Endothelial cell of umbilical vein (primary cell): ENCODE measurements at regions not wholly inside any gene's neighbourhood (a gene's known extent, or its start where the extent isn't known, plus 50 kb on each side); places are given as distances from the start of the nearest gene placed in this dataset.

ENCODE experiments used
- BruUV-seq: library from RNA; stranded (reverse); fragments of 400-500 nt; replicated peaks from 2 replicates; lab custom pipeline; 2021; lab: Mats Ljungman, UMichigan
- CTCF ChIA-PET: fragments of 300-600, 350-600 bp; sonication (Branson Sonifier 250); formaldehyde crosslinking; loops from one replicate; lab custom pipeline; 2021; ENCODE audit warnings: antibody characterized with exemption, inconsistent platforms; lab: Charles Lee
- POLR2A ChIA-PET: fragments of 300-600, 350-600 bp; sonication (Branson Sonifier 250); formaldehyde crosslinking; loops from one replicate; lab custom pipeline; 2021; ENCODE audit warnings: antibody characterized with exemption, inconsistent platforms; lab: Charles Lee
- DNase-seq: peaks from one replicate; pipeline ENCODE4 v3.0.0-alpha.2; 2011; ENCODE audit warnings: low read depth, low spot score
- FAIRE-seq: peaks from 2 replicates; lab custom pipeline; 2011; peaks lifted over from hg19 to GRCh38; lab: Jason Lieb, UNC
- H2AFZ ChIP-seq: 2 replicates; pipeline ENCODE4 v1.6.0; 2012; ENCODE audit warnings: low read depth, low read length, control low read depth, inconsistent platforms
- H3K27ac ChIP-seq: 2 replicates; pipeline ENCODE4 v1.5.1; 2011; ENCODE audit warnings: low read depth, mild to moderate bottlenecking, control low read depth, low read length, moderate library complexity; ENCODE audit not compliant: insufficient read depth
- H3K27me3 ChIP-seq, 2 experiments: 2 replicates each; pipeline versions ENCODE4 v1.6.0 to v1.6.1; 2011; ENCODE audit warnings: low read length in 2 of 2, mixed read lengths in 1 of 2; ENCODE audit not compliant: control insufficient read depth in 2 of 2, insufficient read depth in 2 of 2
- H3K36me3 ChIP-seq, 2 experiments: 2 replicates in 1 of 2; 3 replicates in 1 of 2; pipeline ENCODE4 v1.5.1; 2011; ENCODE audit warnings: low read length in 2 of 2, mild to moderate bottlenecking in 1 of 2, moderate library complexity in 1 of 2; ENCODE audit not compliant: control insufficient read depth in 2 of 2, insufficient read depth in 2 of 2; ENCODE audit errors: extremely low read depth in 1 of 2
- H3K4me1 ChIP-seq: 3 replicates; pipeline ENCODE4 v1.5.1; 2011; ENCODE audit warnings: mild to moderate bottlenecking, low read length; ENCODE audit not compliant: control insufficient read depth, insufficient read depth; ENCODE audit errors: extremely low read depth
- H3K4me2 ChIP-seq: 2 replicates; pipeline ENCODE4 v1.6.1; 2011; ENCODE audit warnings: low read length, control low read depth, mixed read lengths; ENCODE audit not compliant: insufficient read depth
- H3K4me3 ChIP-seq, 3 experiments: fragments of 200-600 bp in 1 of 3; sonication (generic), shearing (Covaris generic) in 1 of 3; replicated peaks in 1 of 3; 2 replicates each; pipeline ENCODE4 v1.5.1; 2011 to 2016; ENCODE audit warnings: control low read depth in 3 of 3, low read length in 3 of 3, mild to moderate bottlenecking in 2 of 3, inconsistent platforms in 1 of 3, low read depth in 1 of 3, moderate library complexity in 1 of 3; ENCODE audit not compliant: insufficient read depth in 1 of 3
- H3K79me2 ChIP-seq: 2 replicates; pipeline ENCODE4 v1.6.0; 2012; ENCODE audit warnings: low read length, inconsistent platforms; ENCODE audit not compliant: control insufficient read depth, insufficient read depth
- H3K9ac ChIP-seq: replicated peaks from 2 replicates; pipeline ENCODE3; 2011; ENCODE audit warnings: low read length, control low read depth; ENCODE audit not compliant: insufficient read depth; ENCODE audit errors: extremely low read depth
- H3K9me1 ChIP-seq: replicated peaks from 3 replicates; pipeline ENCODE4 v1.6.0; 2011; ENCODE audit warnings: mild to moderate bottlenecking, low read length; ENCODE audit not compliant: control insufficient read depth, insufficient read depth; ENCODE audit errors: extremely low read depth
- H3K9me3 ChIP-seq: replicated peaks from 2 replicates; pipeline ENCODE4 v1.5.1; 2012; ENCODE audit warnings: low read length, inconsistent platforms; ENCODE audit not compliant: control insufficient read depth, insufficient read depth
- H4K20me1 ChIP-seq: replicated peaks from 2 replicates; pipeline ENCODE3; 2011; ENCODE audit warnings: mild to moderate bottlenecking, low read length; ENCODE audit not compliant: control insufficient read depth, insufficient read depth; ENCODE audit errors: extremely low read depth
- CTCF ChIP-seq, 2 donors: IDR thresholded peaks; 1 replicate in 1 of 2; 2 replicates in 1 of 2; pipeline ENCODE4 v1.5.1; 2011; ENCODE audit warnings: low read length in 2 of 2, mild to moderate bottlenecking in 2 of 2, moderate library complexity in 2 of 2, control low read depth in 1 of 2, inconsistent platforms in 1 of 2, low read depth in 1 of 2; ENCODE audit not compliant: insufficient read depth in 1 of 2; ENCODE audit errors: extremely low read depth in 1 of 2
- EZH2 ChIP-seq: IDR thresholded peaks from 2 replicates; pipeline ENCODE4 v1.6.1; 2012; ENCODE audit warnings: borderline replicate concordance, low read depth, mild to moderate bottlenecking, moderate library complexity, low read length, inconsistent platforms; ENCODE audit not compliant: severe bottlenecking
- FOS ChIP-seq: IDR thresholded peaks from 2 replicates; pipeline ENCODE4 v1.6.1; 2011; ENCODE audit warnings: mild to moderate bottlenecking, low read length, moderate library complexity, borderline replicate concordance; ENCODE audit not compliant: insufficient read depth
- GATA2 ChIP-seq: IDR thresholded peaks from 2 replicates; pipeline ENCODE4 v1.7.0; 2011; ENCODE audit warnings: low read depth, mild to moderate bottlenecking, moderate library complexity, mixed read lengths, low read length; ENCODE audit not compliant: insufficient read length, insufficient read depth
- JUN ChIP-seq: IDR thresholded peaks from 2 replicates; pipeline ENCODE4 v1.6.1; 2011; ENCODE audit warnings: borderline replicate concordance, low read depth; ENCODE audit not compliant: insufficient read length, insufficient read depth
- MAX ChIP-seq: IDR thresholded peaks from 2 replicates; pipeline ENCODE4 v1.6.1; 2011; ENCODE audit not compliant: insufficient read depth, insufficient read length
- MYC ChIP-seq: IDR thresholded peaks from one replicate; pipeline ENCODE4 v1.6.1; 2011; ENCODE audit warnings: mild to moderate bottlenecking, low read depth, low read length
- POLR2A ChIP-seq: IDR thresholded peaks from 2 replicates; pipeline ENCODE4 v1.6.1; 2012; ENCODE audit warnings: low read depth, mild to moderate bottlenecking, control low read depth, low read length
- POLR2AphosphoS5 ChIP-seq: IDR thresholded peaks from 2 replicates; pipeline ENCODE4 v1.6.1; 2012; ENCODE audit warnings: low read depth, mild to moderate bottlenecking, control low read depth, low read length, moderate library complexity; ENCODE audit not compliant: insufficient read depth
- dilution Hi-C: fragments of 300-500 bp; cut with MboI; formaldehyde crosslinking; loops from one replicate; pipeline ENCODE4 v1.15.0; 2019; ENCODE audit warnings: low sequenced_read_pairs; ENCODE audit not compliant: extremely low pct_ligation_motif_present
- intact Hi-C: fragments of 100-400 bp; cut with micrococcal nuclease; formaldehyde crosslinking; loops from one replicate; pipeline ENCODE4 v1.10.0; 2022

- no peaks in the 10 kb centered on the region for H3K36me3 ChIP-seq
- no peaks in the 10 kb centered on the region for H3K79me2 ChIP-seq
- no TSS peak for BruUV-seq
- no peaks in the 10 kb centered on the region for H3K4me1 ChIP-seq
- DNase-seq (no peak), FAIRE-seq (no peak)
- no peak overlapping the region for H2AFZ ChIP-seq
- no peaks in the 10 kb centered on the region for H3K9me3 ChIP-seq
- POLR2A ChIA-PET = no interaction called here
- intact Hi-C loops = no loop called here
- H3K27ac ChIP-seq = no peak overlapping the region
- no peaks in the 10 kb centered on the region for H3K9me1 ChIP-seq
- H3K4me3 ChIP-seq = no peak overlapping the region
- H3K27me3 ChIP-seq = no peaks in the 10 kb centered on the region
- no peak overlapping the region for H3K4me2 ChIP-seq
- TF ChIP-seq MYC = no peak
- TF ChIP-seq EZH2 = no peak
- TF ChIP-seq POLR2AphosphoS5 = no peak
- no peak for TF ChIP-seq JUN
- no peak for TF ChIP-seq CTCF (IDR thresholded peaks at IDR 0.05; ENCODE audit: extremely low read depth in 1 of 2, insufficient read depth in 1 of 2, low read depth in 1 of 2, low read length in 2 of 2)
- TF ChIP-seq GATA2 = no peak
- no peak for TF ChIP-seq POLR2A
- TF ChIP-seq MAX = no peak
- TF ChIP-seq FOS = no peak
- dilution Hi-C loops = no loop called here
- CTCF ChIA-PET = no interaction called here
- H3K9ac ChIP-seq = no peak overlapping the region
- no peaks in the 10 kb centered on the region for H4K20me1 ChIP-seq
Observed at GRCh38 chr3:62962714-62963113, 87.5 kb upstream of the CADPS start.
